HCT116 (cell line): ENCODE measurements at regions not wholly inside any gene's neighbourhood (a gene's known extent, or its start where the extent isn't known, plus 50 kb on each side); places are given as distances from the start of the nearest gene placed in this dataset.

Experiments
- ATAC-seq: fragments of 200-7000 bp; cut with Tn5 transposase; 2 replicates; pipeline ENCODE4 v1.9.1; 2020; ENCODE audit warnings: mild to moderate bottlenecking, moderate library complexity
- BruUV-seq: library from RNA; stranded (reverse); fragments of 400-500 nt; replicated peaks from 2 replicates; lab custom pipeline; 2021; lab: Mats Ljungman, UMichigan
- CTCF ChIA-PET: fragments of 300-600 bp; sonication (Branson Sonifier 250); formaldehyde crosslinking; loops from one replicate; lab custom pipeline; 2021; ENCODE audit warnings: antibody characterized with exemption; lab: Charles Lee
- POLR2A ChIA-PET: fragments of 300-600, 350-600 bp; sonication (Branson Sonifier 250); formaldehyde crosslinking; loops from one replicate; lab custom pipeline; 2021; ENCODE audit warnings: antibody characterized with exemption; lab: Charles Lee
- RAD21 ChIA-PET, 2 experiments: fragments of 300-600 bp; sonication (Branson Sonifier 250); formaldehyde crosslinking; loops; one replicate each; lab custom pipeline; 2023; ENCODE audit warnings: low total read pairs in 2 of 2; ENCODE audit not compliant: uncharacterized antibody in 2 of 2, unreplicated experiment in 2 of 2, low non-redundant PET in 1 of 2; lab: Charles Lee
- DNase-seq: peaks from one replicate; pipeline ENCODE4 v3.0.0-alpha.2; 2010; ENCODE audit warnings: low read depth, low spot score
- H2AFZ ChIP-seq: fragments of 200-600 bp; shearing (Covaris generic), sonication (generic); 2 replicates; pipeline ENCODE4 v1.6.1; 2017; ENCODE audit warnings: low read depth, mixed run types, mixed read lengths, antibody characterized with exemption, low read length; ENCODE audit not compliant: poor library complexity, severe bottlenecking
- H3K27ac ChIP-seq: 2 replicates; pipeline ENCODE4 v1.5.1; 2012; ENCODE audit warnings: low read depth, low read length
- H3K27me3 ChIP-seq: fragments of 200-600 bp; sonication (generic); 2 replicates; pipeline ENCODE4 v1.6.1; 2016; ENCODE audit warnings: mixed run types, low read length, mixed read lengths; ENCODE audit not compliant: insufficient read depth
- H3K36me3 ChIP-seq, 2 experiments: fragments of 200-500 bp in 1 of 2; fragments of 200-600 bp in 1 of 2; sonication (Bioruptor generic) in 1 of 2; sonication (generic) in 1 of 2; 2 replicates each; pipeline versions ENCODE4 v1.5.1 to v1.6.1; 2014 to 2016; ENCODE audit warnings: low read length in 2 of 2, inconsistent platforms in 1 of 2, mixed read lengths in 1 of 2, mixed run types in 1 of 2; ENCODE audit not compliant: insufficient read depth in 2 of 2, control insufficient read depth in 1 of 2
- H3K4me1 ChIP-seq, 2 experiments: fragments of 200-600 bp in 1 of 2; sonication (generic) in 1 of 2; 2 replicates each; pipeline versions ENCODE4 v1.5.1 to v1.6.1; 2012 to 2017; ENCODE audit warnings: low read length in 2 of 2, inconsistent platforms in 1 of 2, mild to moderate bottlenecking in 1 of 2, mixed read lengths in 1 of 2, mixed run types in 1 of 2, moderate library complexity in 1 of 2; ENCODE audit not compliant: insufficient read depth in 2 of 2, control insufficient read depth in 1 of 2
- H3K4me2 ChIP-seq: fragments of 200-600 bp; sonication (generic); 2 replicates; pipeline ENCODE4 v1.6.1; 2017; ENCODE audit warnings: mixed run types, low read length, mixed read lengths
- H3K4me3 ChIP-seq, 2 experiments: fragments of 200-600 bp in 1 of 2; sonication (generic) in 1 of 2; replicated peaks in 1 of 2; 2 replicates each; pipeline ENCODE4 v1.5.1; 2011 to 2016; ENCODE audit warnings: low read length in 2 of 2, control low read depth in 1 of 2, low read depth in 1 of 2, mild to moderate bottlenecking in 1 of 2, mixed read lengths in 1 of 2, mixed run types in 1 of 2
- H3K79me2 ChIP-seq: fragments of 200-600 bp; sonication (generic); 2 replicates; pipeline ENCODE4 v1.6.1; 2017; ENCODE audit warnings: mild to moderate bottlenecking, mixed run types, low read length, moderate library complexity, mixed read lengths; ENCODE audit not compliant: insufficient read depth
- H3K9ac ChIP-seq: fragments of 200-600 bp; sonication (generic); 2 replicates; pipeline ENCODE4 v1.6.1; 2016; ENCODE audit warnings: low read length, mixed read lengths
- H3K9me2 ChIP-seq: fragments of 200-600 bp; sonication (generic), shearing (Covaris generic); 2 replicates; pipeline ENCODE4 v1.6.1; 2017; ENCODE audit warnings: mixed run types, mild to moderate bottlenecking, moderate library complexity; ENCODE audit not compliant: insufficient read depth
- H3K9me3 ChIP-seq, 2 experiments: fragments of 200-500 bp in 1 of 2; fragments of 200-600 bp in 1 of 2; sonication (Bioruptor generic) in 1 of 2; sonication (generic) in 1 of 2; 2 replicates each; pipeline ENCODE4 v1.6.1; 2014 to 2017; ENCODE audit warnings: low read length in 2 of 2, mixed read lengths in 2 of 2, inconsistent platforms in 1 of 2, low read depth in 1 of 2, mild to moderate bottlenecking in 1 of 2, mixed run types in 1 of 2, moderate library complexity in 1 of 2; ENCODE audit not compliant: control insufficient read depth in 1 of 2, insufficient read depth in 1 of 2
- H4K20me1 ChIP-seq: fragments of 200-600 bp; sonication (generic), shearing (Covaris generic); 2 replicates; pipeline ENCODE4 v1.6.1; 2017; ENCODE audit warnings: mixed run types, mild to moderate bottlenecking, moderate library complexity; ENCODE audit not compliant: insufficient read depth
- CBX3 ChIP-seq: IDR thresholded peaks from 2 replicates; pipeline ENCODE4 v1.6.1; 2012; ENCODE audit warnings: low read depth
- CEBPB ChIP-seq: IDR thresholded peaks from 2 replicates; pipeline ENCODE4 v1.6.1; 2012; ENCODE audit warnings: low read depth
- EGR1 ChIP-seq: IDR thresholded peaks from 2 replicates; pipeline ENCODE4 v1.6.1; 2012; ENCODE audit warnings: low read depth
- FOSL1 ChIP-seq: IDR thresholded peaks from 2 replicates; pipeline ENCODE4 v1.6.1; 2012; ENCODE audit warnings: low read depth
- JUND ChIP-seq: IDR thresholded peaks from 2 replicates; pipeline ENCODE4 v1.6.1; 2012
- MAX ChIP-seq: IDR thresholded peaks from 2 replicates; pipeline ENCODE4 v1.6.1; 2012
- POLR2A ChIP-seq: IDR thresholded peaks from 2 replicates; pipeline ENCODE4 v1.7.0; 2011; ENCODE audit warnings: borderline replicate concordance; ENCODE audit not compliant: insufficient read depth, insufficient read length; ENCODE audit errors: extremely low read depth
- POLR2AphosphoS5 ChIP-seq: IDR thresholded peaks from 2 replicates; pipeline ENCODE4 v1.6.1; 2011; ENCODE audit warnings: mild to moderate bottlenecking, low read depth, low read length, moderate library complexity
- REST ChIP-seq: IDR thresholded peaks from 2 replicates; pipeline ENCODE4 v1.6.1; 2012; ENCODE audit warnings: low read depth
- SIN3A ChIP-seq: IDR thresholded peaks from 2 replicates; pipeline ENCODE4 v1.6.1; 2012; ENCODE audit warnings: low read depth
- SP1 ChIP-seq: IDR thresholded peaks from 2 replicates; pipeline ENCODE4 v1.6.1; 2012; ENCODE audit warnings: low read depth
- SRF ChIP-seq: IDR thresholded peaks from 2 replicates; pipeline ENCODE4 v1.6.1; 2012; ENCODE audit warnings: low read depth
- TCF7L2 ChIP-seq: IDR thresholded peaks from 2 replicates; pipeline ENCODE4 v1.7.0; 2011; ENCODE audit warnings: borderline replicate concordance, inconsistent platforms; ENCODE audit not compliant: insufficient read depth, insufficient read length; ENCODE audit errors: extremely low read depth
- YY1 ChIP-seq: IDR thresholded peaks from 2 replicates; pipeline ENCODE4 v1.6.1; 2011; ENCODE audit warnings: low read length, low read depth, moderate library complexity, mild to moderate bottlenecking; ENCODE audit not compliant: insufficient replicate concordance; ENCODE audit errors: extremely low read depth
- ZBTB33 ChIP-seq: IDR thresholded peaks from 2 replicates; pipeline ENCODE4 v1.6.1; 2011; ENCODE audit warnings: mild to moderate bottlenecking, low read length, moderate library complexity; ENCODE audit not compliant: insufficient replicate concordance; ENCODE audit errors: extremely low read depth
- ZFX ChIP-seq: fragments of 450-650 bp; IDR thresholded peaks from 2 replicates; pipeline ENCODE4 v1.6.1; 2017
- intact Hi-C: fragments of 100-400 bp; cut with micrococcal nuclease; formaldehyde crosslinking; loops from 2 replicates; pipeline ENCODE4 v1.10.0; 2022

- Histone ChIP-seq H3K36me3 (no peaks in the 10 kb centered on the region), H3K9me2 (no peaks in the 10 kb centered on the region), H4K20me1 (no peaks in the 10 kb centered on the region), H2AFZ (no peak overlapping the region), H3K27ac (no peak overlapping the region), H3K27me3 (peaks cover 46% of the 10 kb centered on the region), H3K9ac (no peak overlapping the region), H3K79me2 (no peaks in the 10 kb centered on the region), H3K4me3 (no peak overlapping the region), H3K9me3 (no peaks in the 10 kb centered on the region), H3K4me2 (no peak overlapping the region)
- CTCF ChIA-PET = no interaction called here
- ATAC-seq = no peak
- POLR2A ChIA-PET = no interaction called here
- intact Hi-C loops = no loop called here
- RAD21 ChIA-PET = no interaction called here
- no peak for DNase-seq
- BruUV-seq = no TSS peak
- no peak for TF ChIP-seq JUND
- TF ChIP-seq, all 23 proteins: peak for 0
- H3K4me1 ChIP-seq = 0 out of 4 replicates have a peak, but pooled peaks cover 0 to under 1% of the 10 kb centered on the region in 2 experiments
Measured at GRCh38 chr3:38986901-38987300, 64.8 kb downstream of the SCN11A start.

GRCh38 chr3:38985981-38986380, 65.8 kb downstream of the SCN11A start:
- ATAC-seq (no peak), DNase-seq (no peak)
- intact Hi-C loops = no loop called here
- H3K79me2 ChIP-seq = no peaks in the 10 kb centered on the region
- H4K20me1 ChIP-seq = no peaks in the 10 kb centered on the region
- RAD21 ChIA-PET = no interaction called here
- no peak overlapping the region for H3K4me2 ChIP-seq
- H3K4me1 ChIP-seq = no peaks in the 10 kb centered on the region
- no peak overlapping the region for H3K4me3 ChIP-seq
- no peak overlapping the region for H3K27ac ChIP-seq
- TF ChIP-seq FOSL1 (no peak), MAX (no peak), CEBPB (no peak), YY1 (no peak), EGR1 (no peak), REST (no peak), SRF (no peak), ZFX (no peak), SIN3A (no peak), JUND (no peak), SP1 (no peak), CBX3 (no peak), POLR2A (no peak), TCF7L2 (no peak), ZBTB33 (no peak), POLR2AphosphoS5 (no peak)
- H3K9ac ChIP-seq = no peak overlapping the region
- POLR2A ChIA-PET = no interaction called here
- BruUV-seq = no TSS peak
- H2AFZ ChIP-seq = no peak overlapping the region
- H3K9me3 ChIP-seq = no peaks in the 10 kb centered on the region
- H3K27me3 ChIP-seq = peaks cover 48% of the 10 kb centered on the region
- H3K36me3 ChIP-seq = no peaks in the 10 kb centered on the region
- H3K9me2 ChIP-seq = no peaks in the 10 kb centered on the region
- CTCF ChIA-PET = no interaction called here
